RWPE2 (cell line): ENCODE measurements at regions not wholly inside any gene's neighbourhood (a gene's known extent, or its start where the extent isn't known, plus 50 kb on each side); places are given as distances from the start of the nearest gene placed in this dataset.

Experiments used
- ATAC-seq: fragments of 200-7000 bp; cut with Tn5 transposase; 3 replicates; pipeline ENCODE4 v1.9.1; 2021; ENCODE audit warnings: low read depth
- DNase-seq: peaks from one replicate; pipeline ENCODE4 v3.0.0-alpha.2; 2020; ENCODE audit warnings: low spot score
- H3K27ac ChIP-seq: fragments of 450-650 bp; 2 replicates; pipeline ENCODE4 v1.5.1; 2017; ENCODE audit warnings: mild to moderate bottlenecking; ENCODE audit not compliant: poor library complexity, severe bottlenecking
- H3K27me3 ChIP-seq: fragments of 250-450 bp; sonication (Bioruptor Pico); 2 replicates; pipeline ENCODE4 v1.5.1; 2021; ENCODE audit warnings: mild to moderate bottlenecking, moderate library complexity; ENCODE audit not compliant: insufficient read depth, poor library complexity, severe bottlenecking
- H3K36me3 ChIP-seq: fragments of 250-450 bp; sonication (Bioruptor Pico); 2 replicates; pipeline ENCODE4 v1.5.1; 2020; ENCODE audit warnings: low read depth, mild to moderate bottlenecking, moderate library complexity
- H3K4me1 ChIP-seq: fragments of 250-450 bp; sonication (Bioruptor Pico); 2 replicates; pipeline ENCODE4 v1.5.1; 2021; ENCODE audit warnings: mild to moderate bottlenecking, moderate library complexity; ENCODE audit not compliant: insufficient read depth, poor library complexity, severe bottlenecking
- H3K4me3 ChIP-seq: fragments of 250-450 bp; sonication (Bioruptor Pico); 2 replicates; pipeline ENCODE4 v1.5.1; 2021; ENCODE audit warnings: mild to moderate bottlenecking, moderate library complexity; ENCODE audit not compliant: severe bottlenecking
- H3K9me3 ChIP-seq: fragments of 250-450 bp; sonication (Bioruptor Pico); 2 replicates; pipeline ENCODE4 v1.5.1; 2021; ENCODE audit warnings: mild to moderate bottlenecking, moderate library complexity; ENCODE audit not compliant: severe bottlenecking
- CTCF ChIP-seq: fragments of 450-650 bp; IDR thresholded peaks from one replicate; pipeline ENCODE4 v1.5.1; 2017; ENCODE audit warnings: mild to moderate bottlenecking, moderate library complexity; ENCODE audit not compliant: poor library complexity, severe bottlenecking

GRCh38 chr17:79217473-79218135, 143.0 kb downstream of the ENGASE start:
- H3K4me1 ChIP-seq = no peaks in the 10 kb centered on the region
- H3K36me3 ChIP-seq = no peaks in the 10 kb centered on the region
- H3K4me3 ChIP-seq = no peak overlapping the region
- H3K9me3 ChIP-seq = no peaks in the 10 kb centered on the region
- ATAC-seq (no peak), DNase-seq (no peak)
- H3K27ac ChIP-seq = no peak overlapping the region
- peaks cover 12% of the 10 kb centered on the region for H3K27me3 ChIP-seq
- TF ChIP-seq CTCF = no peak

- no peak overlapping the region for H3K27ac ChIP-seq
- no peak overlapping the region for H3K4me3 ChIP-seq
- DNase-seq = no peak
- H3K9me3 ChIP-seq = no peaks in the 10 kb centered on the region
- ATAC-seq = no peak
- no peaks in the 10 kb centered on the region for H3K4me1 ChIP-seq
- TF ChIP-seq CTCF = no peak
- no peaks in the 10 kb centered on the region for H3K36me3 ChIP-seq
- H3K27me3 ChIP-seq = peaks cover 16% of the 10 kb centered on the region
Observed at GRCh38 chr17:79216826-79217225, 142.2 kb downstream of the ENGASE start.

- no peak for DNase-seq
- no peak for TF ChIP-seq CTCF
- H3K27me3 ChIP-seq = peaks cover 19% of the 10 kb centered on the region
- H3K9me3 ChIP-seq = no peaks in the 10 kb centered on the region
- no peak for ATAC-seq
- no peaks in the 10 kb centered on the region for H3K4me1 ChIP-seq
- H3K36me3 ChIP-seq = no peaks in the 10 kb centered on the region
- no peak overlapping the region for H3K27ac ChIP-seq
- H3K4me3 ChIP-seq = no peak overlapping the region
Observed at GRCh38 chr17:79216391-79216790, 141.8 kb downstream of the ENGASE start.

GRCh38 chr17:79215631-79216030, 141.0 kb downstream of the ENGASE start:
- no peaks in the 10 kb centered on the region for H3K9me3 ChIP-seq
- peaks cover 19% of the 10 kb centered on the region for H3K27me3 ChIP-seq
- ATAC-seq (no peak), DNase-seq (peak; percentile 49)
- H3K27ac ChIP-seq = no peak overlapping the region
- no peak overlapping the region for H3K4me3 ChIP-seq
- H3K36me3 ChIP-seq = no peaks in the 10 kb centered on the region
- H3K4me1 ChIP-seq = no peaks in the 10 kb centered on the region
- TF ChIP-seq CTCF = no peak

- no peak overlapping the region for H3K27ac ChIP-seq
- no peaks in the 10 kb centered on the region for H3K9me3 ChIP-seq
- DNase-seq (peak; percentile 42), ATAC-seq (no peak)
- H3K27me3 ChIP-seq = peaks cover 19% of the 10 kb centered on the region
- TF ChIP-seq CTCF = no peak
- no peak overlapping the region for H3K4me3 ChIP-seq
- H3K4me1 ChIP-seq = no peaks in the 10 kb centered on the region
- H3K36me3 ChIP-seq = no peaks in the 10 kb centered on the region
Observed at GRCh38 chr17:79214940-79215604, 140.4 kb downstream of the ENGASE start.
